KOPT-K1 (cell line): ENCODE measurements at regions not wholly inside any gene's neighbourhood (a gene's known extent, or its start where the extent isn't known, plus 50 kb on each side); places are given as distances from the start of the nearest gene placed in this dataset.
"Not testable (repeated sequence)": the region's sequence is repeated elsewhere in the genome, so short reads cannot be mapped to it uniquely, and the experiment has no call there.

Source experiments
- H3K27ac ChIP-seq: fragments of 200-600 bp; sonication (generic); 2 replicates; pipeline ENCODE4 v1.5.1; 2016; ENCODE audit warnings: antibody characterized with exemption, mild to moderate bottlenecking, low read depth, low read length; ENCODE audit not compliant: poor library complexity, severe bottlenecking
- H3K36me3 ChIP-seq: fragments of 200-600 bp; sonication (generic); 2 replicates; pipeline ENCODE4 v1.5.1; 2017; ENCODE audit warnings: antibody characterized with exemption, mild to moderate bottlenecking, low read length, moderate library complexity; ENCODE audit not compliant: insufficient read depth
- H3K9me3 ChIP-seq: fragments of 200-600 bp; sonication (generic); 2 replicates; pipeline ENCODE4 v1.5.1; 2017; ENCODE audit warnings: antibody characterized with exemption, low read length, mild to moderate bottlenecking; ENCODE audit not compliant: insufficient read depth, poor library complexity, severe bottlenecking

DNA sequence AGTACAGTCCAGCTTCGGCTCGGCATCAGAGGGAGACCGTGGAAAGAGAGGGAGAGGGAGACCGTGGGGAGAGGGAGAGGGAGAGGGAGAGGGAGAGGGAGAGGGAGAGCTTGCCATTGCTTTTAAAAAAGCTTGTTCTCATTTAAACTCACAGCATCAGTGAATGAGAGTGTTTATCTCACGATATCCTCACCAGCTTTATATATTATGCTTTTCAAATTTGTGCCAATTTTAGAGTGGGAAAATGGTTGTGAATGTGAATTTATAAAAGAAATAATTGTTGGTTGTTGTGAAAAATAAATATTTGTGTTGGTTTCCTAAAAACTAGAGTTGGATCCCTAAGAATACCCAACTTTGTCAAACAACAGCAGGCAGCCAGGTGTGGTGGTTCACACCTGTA, 170.1 kb downstream of the NRN1 start:
- not testable (repeated sequence) for H3K9me3 ChIP-seq, H3K27ac ChIP-seq, H3K36me3 ChIP-seq

- no peaks in the 10 kb centered on the region for H3K36me3 ChIP-seq
- H3K9me3 ChIP-seq = peaks cover 9% of the 10 kb centered on the region
- H3K27ac ChIP-seq = peak overlapping the region; percentile 98
Observed at GRCh38 chr6:5833120-5833519, 173.6 kb downstream of the NRN1 start.

- peaks cover 9% of the 10 kb centered on the region for H3K9me3 ChIP-seq
- H3K27ac ChIP-seq = peak overlapping the region; percentile 98
- no peaks in the 10 kb centered on the region for H3K36me3 ChIP-seq
Observed at GRCh38 chr6:5832668-5833067, 174.1 kb downstream of the NRN1 start.

DNA sequence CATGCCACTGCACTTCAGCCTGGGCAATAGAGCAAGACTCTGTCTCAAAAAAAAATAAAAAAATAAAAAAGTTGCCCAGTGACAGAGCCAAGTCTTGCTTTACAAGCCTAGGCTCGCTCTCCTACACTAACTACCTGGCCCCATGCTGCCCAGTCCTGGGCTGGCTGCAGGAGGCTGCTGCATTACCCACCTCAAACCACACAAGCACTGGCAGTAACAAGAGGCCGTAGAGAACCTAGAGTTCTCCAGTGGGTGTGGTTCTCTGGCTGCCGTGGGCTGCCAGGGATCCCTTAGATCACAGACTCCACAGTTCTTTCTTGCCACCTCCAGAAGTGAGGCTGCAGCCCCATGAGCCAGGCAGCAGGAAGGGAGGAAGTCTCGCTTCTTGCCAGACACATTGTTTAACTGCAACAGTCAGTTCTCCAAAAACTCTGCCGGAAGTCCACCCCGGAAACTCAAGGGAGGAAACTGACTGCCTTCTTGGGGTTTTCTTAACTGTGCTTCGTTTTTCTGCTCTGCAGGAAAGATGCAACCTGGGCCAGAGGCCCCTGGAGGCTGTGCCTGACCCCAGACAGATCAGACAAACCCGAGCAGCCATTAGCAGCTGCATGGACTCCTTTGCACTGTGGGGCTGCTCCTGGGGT, 175.4 kb downstream of the NRN1 start:
- not testable (repeated sequence) for H3K36me3 ChIP-seq, H3K9me3 ChIP-seq

GRCh38 chr6:5828296-5828695, 178.4 kb downstream of the NRN1 start:
- Histone ChIP-seq H3K9me3 (no peaks in the 10 kb centered on the region), H3K36me3 (no peaks in the 10 kb centered on the region), H3K27ac (peak overlapping the region; percentile 98)

More for the DNA sequence above, 175.4 kb downstream of the NRN1 start:
- H3K27ac ChIP-seq = peak overlapping the region; percentile 98

DNA sequence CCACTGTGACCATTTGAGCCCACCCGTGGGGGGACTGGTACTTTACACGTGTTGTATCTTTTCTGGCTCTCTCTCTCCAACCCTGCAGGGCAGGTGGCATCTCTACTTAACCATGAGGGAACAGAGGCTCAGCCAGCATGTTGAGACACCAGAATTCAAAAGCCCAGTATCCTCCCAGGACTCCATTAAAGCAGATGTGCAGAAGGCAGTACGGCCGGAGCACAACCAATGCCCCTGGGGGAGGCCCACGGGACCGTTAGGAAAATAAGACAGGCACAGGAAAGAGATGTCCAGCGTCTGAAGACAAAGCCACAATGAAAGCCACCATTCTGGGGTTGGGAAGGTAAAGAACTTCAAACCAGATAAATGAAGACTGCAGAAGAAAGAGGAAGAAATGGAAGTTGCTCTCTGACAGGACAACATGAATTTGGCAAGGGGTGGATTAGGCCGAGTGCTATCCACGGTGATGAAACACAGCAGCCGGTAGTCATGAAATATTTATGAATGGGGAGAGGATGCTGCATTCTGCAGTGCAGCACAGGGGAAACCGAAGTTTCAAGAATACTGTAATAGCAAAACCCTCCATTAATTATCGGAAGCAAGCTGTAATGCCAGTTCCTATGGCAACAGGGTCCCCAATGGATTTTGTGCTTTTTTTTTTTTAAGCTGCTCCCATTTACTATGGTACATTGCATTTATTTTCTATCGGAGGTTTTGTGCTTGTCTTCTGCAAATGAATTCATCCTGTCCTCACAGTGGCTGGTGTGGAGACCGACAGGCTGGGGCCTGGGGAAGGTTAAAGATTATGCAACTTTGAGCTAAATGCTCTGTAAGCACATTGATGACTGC, 179.4 kb downstream of the NRN1 start:
- Histone ChIP-seq H3K9me3 (no peaks in the 10 kb centered on the region), H3K27ac (peak overlapping the region; percentile 98), H3K36me3 (no peaks in the 10 kb centered on the region)

GRCh38 chr6:5824382-5824983, 182.2 kb downstream of the NRN1 start:
- H3K9me3 ChIP-seq, H3K36me3 ChIP-seq: not testable (repeated sequence)
- peak overlapping the region; percentile 65 for H3K27ac ChIP-seq
